ENCODE measurements at regions not wholly inside any gene's neighbourhood (a gene's known extent, or its start where the extent isn't known, plus 50 kb on each side); places are given as distances from the start of the nearest gene placed in this dataset.

- no peak for TF ChIP-seq CTCF (IDR thresholded peaks at IDR 0.05)
- no peak for TF ChIP-seq NR3C1 (IDR thresholded peaks at IDR 0.05)
- TF ChIP-seq EP300 (IDR thresholded peaks at IDR 0.05) = no peak
- no peak for TF ChIP-seq POLR2A (IDR thresholded peaks at IDR 0.05; ENCODE audit: low read length)
- no peak for TF ChIP-seq JUNB (IDR thresholded peaks at IDR 0.05)
- no peak for TF ChIP-seq MAFK (IDR thresholded peaks at IDR 0.05; ENCODE audit: partially characterized antibody)
- TF ChIP-seq PHF8 (IDR thresholded peaks at IDR 0.05; ENCODE audit: borderline replicate concordance, low read depth) = no peak
- no peak for TF ChIP-seq ZSCAN20 (CRISPR knock-in tag; IDR thresholded peaks at IDR 0.05)
- TF ChIP-seq KDM5A (IDR thresholded peaks at IDR 0.05) = no peak
- TF ChIP-seq CEBPB (IDR thresholded peaks at IDR 0.05) = no peak
These were observed 221.1 kb upstream of the CFAP20DC start for GRCh38 chr3:59270921-59271320.
